ENCODE measurements at regions not wholly inside any gene's neighbourhood (a gene's known extent, or its start where the extent isn't known, plus 50 kb on each side); places are given as distances from the start of the nearest gene placed in this dataset.
"Not testable (repeated sequence)": the region's sequence is repeated elsewhere in the genome, so short reads cannot be mapped to it uniquely, and the experiment has no call there.

DNA sequence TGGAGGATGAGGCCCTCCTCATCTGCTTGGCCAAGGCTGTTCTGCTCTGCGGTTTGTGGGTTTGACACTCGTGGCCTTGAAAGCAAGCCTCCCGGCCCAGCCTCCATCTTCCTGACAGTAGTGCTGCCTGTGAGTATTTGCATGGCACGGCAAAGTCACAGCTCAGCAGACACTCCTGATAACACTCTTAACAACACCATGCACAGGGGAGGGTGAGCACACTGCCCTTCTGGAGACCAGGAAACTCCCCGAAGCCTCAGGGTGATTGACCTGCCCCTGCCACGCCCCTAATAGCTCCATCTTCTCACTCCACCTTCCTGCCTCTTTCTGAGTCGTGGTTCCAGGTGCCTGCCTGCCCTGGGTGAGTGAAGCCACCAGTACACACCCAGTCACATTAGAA is 5476.6 kb upstream of the TPTE start:
- TF ChIP-seq, protein P1, sequence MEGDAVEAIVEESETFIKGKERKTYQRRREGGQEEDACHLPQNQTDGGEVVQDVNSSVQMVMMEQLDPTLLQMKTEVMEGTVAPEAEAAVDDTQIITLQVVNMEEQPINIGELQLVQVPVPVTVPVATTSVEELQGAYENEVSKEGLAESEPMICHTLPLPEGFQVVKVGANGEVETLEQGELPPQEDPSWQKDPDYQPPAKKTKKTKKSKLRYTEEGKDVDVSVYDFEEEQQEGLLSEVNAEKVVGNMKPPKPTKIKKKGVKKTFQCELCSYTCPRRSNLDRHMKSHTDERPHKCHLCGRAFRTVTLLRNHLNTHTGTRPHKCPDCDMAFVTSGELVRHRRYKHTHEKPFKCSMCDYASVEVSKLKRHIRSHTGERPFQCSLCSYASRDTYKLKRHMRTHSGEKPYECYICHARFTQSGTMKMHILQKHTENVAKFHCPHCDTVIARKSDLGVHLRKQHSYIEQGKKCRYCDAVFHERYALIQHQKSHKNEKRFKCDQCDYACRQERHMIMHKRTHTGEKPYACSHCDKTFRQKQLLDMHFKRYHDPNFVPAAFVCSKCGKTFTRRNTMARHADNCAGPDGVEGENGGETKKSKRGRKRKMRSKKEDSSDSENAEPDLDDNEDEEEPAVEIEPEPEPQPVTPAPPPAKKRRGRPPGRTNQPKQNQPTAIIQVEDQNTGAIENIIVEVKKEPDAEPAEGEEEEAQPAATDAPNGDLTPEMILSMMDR (IDR thresholded peaks at IDR 0.05; ENCODE audit: low read depth, low read length) = not testable (repeated sequence)
- TF ChIP-seq, protein P2, sequence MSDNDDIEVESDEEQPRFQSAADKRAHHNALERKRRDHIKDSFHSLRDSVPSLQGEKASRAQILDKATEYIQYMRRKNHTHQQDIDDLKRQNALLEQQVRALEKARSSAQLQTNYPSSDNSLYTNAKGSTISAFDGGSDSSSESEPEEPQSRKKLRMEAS (IDR thresholded peaks at IDR 0.05; ENCODE audit: low read depth, low read length) = not testable (repeated sequence)
- not testable (repeated sequence) for TF ChIP-seq POLR2A (IDR thresholded peaks at IDR 0.05; ENCODE audit: extremely low read depth, insufficient read length); MYC (IDR thresholded peaks at IDR 0.05; ENCODE audit: low read depth, low read length)

Measured in NB4 (cell line).